Transverse colon (tissue), 4 donors: ENCODE measurements at regions not wholly inside any gene's neighbourhood (a gene's known extent, or its start where the extent isn't known, plus 50 kb on each side); places are given as distances from the start of the nearest gene placed in this dataset.

Source experiments
- CTCF ChIP-seq, 5 experiments: fragments of 200-600 bp in 3 of 5; fragments of 450-650 bp in 2 of 5; sonication (generic) in 3 of 5; IDR thresholded peaks; 1 replicate in 2 of 5; 2 replicates in 3 of 5; pipeline ENCODE4 v1.5.1; 2016 to 2017; ENCODE audit warnings: antibody characterized with exemption in 5 of 5, inconsistent platforms in 3 of 5, mild to moderate bottlenecking in 2 of 5, moderate library complexity in 1 of 5
- POLR2A ChIP-seq: fragments of 450-650 bp; IDR thresholded peaks from one replicate; pipeline ENCODE4 v1.6.1; 2016; ENCODE audit warnings: antibody characterized with exemption, mild to moderate bottlenecking, moderate library complexity
- POLR2AphosphoS5 ChIP-seq, 3 donors: sonication (generic); formaldehyde crosslinking; IDR thresholded peaks; one replicate each; pipeline ENCODE4 v1.6.1; 2016; ENCODE audit warnings: antibody characterized with exemption in 3 of 3

GRCh38 chr15:62486041-62486440, 321.0 kb upstream of the C2CD4B start:
- TF ChIP-seq CTCF (IDR thresholded peaks at IDR 0.05), result no peak
- no peak for TF ChIP-seq POLR2A
- no peak for TF ChIP-seq POLR2AphosphoS5 (IDR thresholded peaks at IDR 0.05)
